CD1c-positive myeloid dendritic cell (primary cell): ENCODE measurements at regions not wholly inside any gene's neighbourhood (a gene's known extent, or its start where the extent isn't known, plus 50 kb on each side); places are given as distances from the start of the nearest gene placed in this dataset.

Source experiments
- DNase-seq: peaks from one replicate; pipeline ENCODE4 v3.0.0-alpha.2; 2016; ENCODE audit errors: extremely low spot score

GRCh38 chr6:119661078-119661477 lies 311.5 kb upstream of the MAN1A1 start:
- no peak for DNase-seq

GRCh38 chr6:119658917-119659316 lies 309.4 kb upstream of the MAN1A1 start:
- no peak for DNase-seq

- DNase-seq, result no peak
Measured at GRCh38 chr6:119655124-119655523, 305.6 kb upstream of the MAN1A1 start.

DNA sequence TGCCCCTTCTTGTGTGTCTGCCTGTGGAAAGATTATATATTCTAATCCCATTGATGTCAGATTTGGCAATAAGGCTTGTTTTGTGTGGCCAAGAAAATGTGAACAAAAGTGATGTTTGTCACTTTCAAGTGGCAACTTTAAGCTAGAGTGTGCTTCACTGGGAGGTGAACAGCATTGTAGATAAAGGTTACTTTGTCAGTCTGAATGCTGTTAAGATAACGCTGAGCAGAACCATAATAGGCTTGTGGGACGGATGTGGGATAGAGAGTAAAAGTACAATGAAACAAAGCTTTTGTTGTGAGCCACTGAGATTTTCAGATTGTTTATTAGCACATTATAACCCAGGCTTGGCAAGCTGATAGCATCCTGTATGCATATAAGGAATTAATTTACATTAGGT lies 303.8 kb upstream of the MAN1A1 start:
- no peak for DNase-seq

DNA sequence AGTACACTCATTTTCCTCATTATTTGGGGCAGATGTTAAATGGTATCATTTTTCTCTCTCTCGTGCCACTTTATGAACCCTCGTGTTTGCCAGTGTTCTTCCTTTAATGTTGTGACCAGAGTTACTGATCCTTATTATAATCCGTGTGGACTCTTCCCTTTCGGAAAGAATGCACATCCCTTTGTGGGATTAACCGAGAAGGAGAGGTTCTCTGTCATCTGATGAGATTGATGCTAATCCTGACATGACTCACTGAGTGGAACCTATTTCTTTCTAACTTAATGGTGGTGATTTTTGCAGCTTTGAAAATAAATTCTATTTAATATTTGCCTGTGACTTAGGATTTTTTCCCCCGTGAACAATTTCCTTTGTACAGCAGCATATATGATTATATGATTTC lies 300.0 kb upstream of the MAN1A1 start:
- DNase-seq, result no peak

- DNase-seq, result no peak
Measured at GRCh38 chr6:119647309-119647708, 297.7 kb upstream of the MAN1A1 start.

GRCh38 chr6:119643876-119644275 lies 294.3 kb upstream of the MAN1A1 start:
- DNase-seq, result no peak

DNA sequence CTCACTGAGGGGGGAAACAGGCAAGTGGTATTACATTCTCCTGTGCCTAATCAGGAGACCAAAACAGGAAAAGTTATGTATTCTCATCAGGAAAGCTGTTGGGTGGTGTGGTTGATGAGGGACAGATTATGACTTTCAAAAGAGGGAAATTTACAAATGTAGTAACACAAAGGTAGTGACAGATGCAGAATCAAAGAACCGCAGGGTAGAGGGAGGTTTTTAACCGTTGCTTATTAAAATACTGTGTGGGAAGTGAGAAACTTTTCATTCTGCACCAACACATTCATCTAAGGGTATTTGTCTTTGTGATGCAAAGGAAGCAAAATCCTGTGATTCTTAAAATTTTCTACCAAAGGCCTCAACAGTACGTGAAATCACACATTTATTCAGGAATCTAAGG lies 288.2 kb upstream of the MAN1A1 start:
- no peak for DNase-seq

- no peak for DNase-seq
Measured at GRCh38 chr6:119636060-119636459, 286.5 kb upstream of the MAN1A1 start.

- DNase-seq, result no peak
Measured at GRCh38 chr6:119633461-119633860, 283.9 kb upstream of the MAN1A1 start.

GRCh38 chr6:119630561-119631192 lies 281.1 kb upstream of the MAN1A1 start:
- DNase-seq, result no peak

- no peak for DNase-seq
Measured at GRCh38 chr6:119628691-119629594, 279.4 kb upstream of the MAN1A1 start.

GRCh38 chr6:119627908-119628669 lies 278.5 kb upstream of the MAN1A1 start:
- DNase-seq, result no peak

DNA sequence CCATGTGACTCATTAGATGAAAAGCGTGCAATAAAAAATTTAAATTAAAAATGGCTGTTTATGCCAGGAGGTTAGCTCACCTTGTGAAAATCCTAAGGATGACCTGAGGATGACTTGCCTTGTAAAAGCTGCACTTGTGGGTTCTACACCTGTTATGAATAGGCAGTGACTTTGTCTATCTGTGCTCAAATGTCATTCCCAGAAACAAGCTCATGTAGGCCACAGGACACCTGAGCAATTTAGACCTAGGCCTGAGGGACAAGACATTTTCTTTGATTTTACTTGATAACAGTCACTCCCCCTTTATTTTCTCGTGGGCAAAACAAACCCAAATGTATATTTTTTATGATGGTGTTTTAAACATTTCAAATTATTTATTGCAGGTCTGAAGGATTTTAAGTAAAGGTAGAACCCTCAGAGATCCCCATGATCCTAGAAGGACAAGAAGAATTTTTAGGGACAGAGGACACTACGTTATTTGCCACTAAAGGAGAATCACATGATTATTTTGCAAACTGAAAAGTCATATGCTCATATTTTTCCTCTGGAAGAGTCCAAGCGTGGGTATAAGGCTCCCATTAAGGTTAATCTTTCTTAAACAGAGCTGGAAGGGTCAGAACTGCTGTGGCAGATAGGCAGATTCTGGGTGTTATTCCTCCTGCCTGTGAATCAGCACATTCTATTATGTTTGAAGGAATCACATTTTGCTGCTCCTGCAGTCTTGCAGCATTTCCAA lies 277.5 kb upstream of the MAN1A1 start:
- no peak for DNase-seq

DNA sequence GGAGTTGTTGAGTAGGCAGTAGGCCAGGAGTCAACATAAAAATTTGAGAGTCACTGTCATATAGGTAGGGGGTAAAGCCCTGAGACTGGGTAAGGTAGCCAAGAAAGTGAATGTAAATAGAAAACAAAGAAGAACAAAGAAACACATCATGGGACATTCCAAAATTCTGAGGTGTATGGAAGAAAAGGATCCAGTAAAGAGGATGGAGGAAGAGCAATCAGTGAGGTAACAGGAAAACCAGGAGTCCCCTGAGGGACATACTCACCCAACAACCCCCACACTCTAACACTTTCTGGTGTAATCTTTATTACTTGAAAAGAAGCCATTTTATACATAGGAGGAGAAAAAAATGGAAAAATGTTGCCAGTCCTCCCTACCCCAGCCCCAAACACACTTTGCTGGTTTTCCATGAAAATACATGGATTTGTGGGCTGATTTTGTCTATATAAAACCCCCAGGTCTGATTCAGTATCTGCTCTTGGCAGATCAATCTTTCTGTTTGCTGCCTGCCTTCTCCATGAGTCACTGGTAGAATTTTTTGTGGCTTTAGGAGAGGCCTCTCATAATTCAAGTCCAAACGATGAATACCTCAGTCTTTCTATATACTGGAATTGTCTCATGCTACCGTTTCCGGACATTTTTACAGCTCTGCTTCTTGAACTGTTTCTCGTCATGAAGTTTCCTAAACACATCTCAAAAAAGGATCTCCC lies 271.4 kb upstream of the MAN1A1 start:
- DNase-seq, result no peak

DNA sequence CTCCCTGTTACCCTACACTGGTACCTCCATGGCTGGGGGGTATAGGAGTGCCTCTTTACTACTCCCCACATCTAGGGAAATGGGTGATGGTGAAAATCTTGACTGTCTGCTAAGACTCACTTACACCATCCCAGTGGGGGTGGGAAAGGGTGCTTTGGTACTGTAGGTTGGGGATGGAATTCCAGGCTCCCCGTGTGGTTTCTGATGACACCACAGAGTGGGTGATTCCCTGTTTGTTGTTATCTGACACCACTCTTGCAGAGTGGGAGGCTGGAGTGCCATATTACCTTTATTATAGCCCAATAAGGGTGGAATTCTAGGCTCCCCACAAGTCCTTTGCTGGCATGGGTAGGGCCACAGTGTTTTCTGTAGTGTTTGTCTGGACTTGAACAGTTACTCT lies 264.6 kb upstream of the MAN1A1 start:
- no peak for DNase-seq

GRCh38 chr6:119612911-119613381 lies 263.4 kb upstream of the MAN1A1 start:
- DNase-seq, result no peak

GRCh38 chr6:119612176-119612891 lies 262.8 kb upstream of the MAN1A1 start:
- DNase-seq, result no peak

GRCh38 chr6:119610754-119611153 lies 261.2 kb upstream of the MAN1A1 start:
- no peak for DNase-seq

DNA sequence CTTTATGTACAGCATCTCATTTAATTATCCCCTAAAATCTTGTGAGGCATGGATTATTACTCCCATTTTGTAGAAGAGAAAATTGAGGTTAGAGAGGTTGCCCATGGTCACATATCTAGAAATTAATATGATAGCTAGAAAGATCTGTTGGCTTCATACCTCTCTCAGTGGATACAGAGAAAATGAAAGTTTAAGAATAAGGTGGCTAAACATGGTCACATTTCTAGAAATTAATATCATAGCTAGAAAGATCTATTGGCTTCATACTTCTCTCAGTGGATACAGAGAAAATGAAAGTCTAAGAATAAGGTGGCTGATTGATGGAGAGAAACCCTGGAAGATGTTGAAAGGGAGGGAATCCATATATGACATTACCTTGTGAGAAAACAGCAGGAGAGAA lies 260.7 kb upstream of the MAN1A1 start:
- DNase-seq, result no peak
